Nephron progenitor cell (in vitro differentiated cells): ENCODE measurements at regions not wholly inside any gene's neighbourhood (a gene's known extent, or its start where the extent isn't known, plus 50 kb on each side); places are given as distances from the start of the nearest gene placed in this dataset.

Experiments used
- DNase-seq: peaks from one replicate; pipeline ENCODE4 v3.0.0; 2021
- H3K27ac Mint-ChIP-seq: 2 replicates; pipeline ENCODE4 v1.8.0; 2021; ENCODE audit warnings: mild to moderate bottlenecking, moderate library complexity, mixed read lengths
- H3K27me3 Mint-ChIP-seq: 2 replicates; pipeline ENCODE4 v1.8.0; 2021; ENCODE audit warnings: mild to moderate bottlenecking, low read depth, mixed read lengths; ENCODE audit not compliant: poor library complexity
- H3K36me3 Mint-ChIP-seq: 2 replicates; pipeline ENCODE4 v1.8.0; 2021; ENCODE audit warnings: low read depth, mixed read lengths
- H3K4me1 Mint-ChIP-seq: 2 replicates; pipeline ENCODE4 v1.8.0; 2021; ENCODE audit warnings: mixed read lengths
- H3K4me3 Mint-ChIP-seq: 2 replicates; pipeline ENCODE4 v1.8.0; 2021; ENCODE audit warnings: mild to moderate bottlenecking, moderate library complexity, mixed read lengths
- H3K9me3 Mint-ChIP-seq: 2 replicates; pipeline ENCODE4 v1.8.0; 2021; ENCODE audit warnings: mild to moderate bottlenecking, moderate library complexity, mixed read lengths
- CTCF ChIP-seq: fragments of 200-600 bp; sonication (generic); IDR thresholded peaks from 2 replicates; pipeline ENCODE4 v1.5.0; 2021; ENCODE audit warnings: antibody characterized with exemption

- H3K4me3 Mint-ChIP-seq = no peak overlapping the region
- H3K27me3 Mint-ChIP-seq = peaks cover 20% of the 10 kb centered on the region
- peaks cover 46% of the 10 kb centered on the region for H3K9me3 Mint-ChIP-seq
- no peak overlapping the region for H3K27ac Mint-ChIP-seq
- H3K4me1 Mint-ChIP-seq = no peaks in the 10 kb centered on the region
- no peak for TF ChIP-seq CTCF
- DNase-seq = no peak
- H3K36me3 Mint-ChIP-seq = no peaks in the 10 kb centered on the region
Observed at GRCh38 chr1:29722598-29722997, 486.3 kb downstream of the PTPRU start.

GRCh38 chr1:29719253-29719652, 482.9 kb downstream of the PTPRU start:
- no peak for DNase-seq
- no peak for TF ChIP-seq CTCF

DNA sequence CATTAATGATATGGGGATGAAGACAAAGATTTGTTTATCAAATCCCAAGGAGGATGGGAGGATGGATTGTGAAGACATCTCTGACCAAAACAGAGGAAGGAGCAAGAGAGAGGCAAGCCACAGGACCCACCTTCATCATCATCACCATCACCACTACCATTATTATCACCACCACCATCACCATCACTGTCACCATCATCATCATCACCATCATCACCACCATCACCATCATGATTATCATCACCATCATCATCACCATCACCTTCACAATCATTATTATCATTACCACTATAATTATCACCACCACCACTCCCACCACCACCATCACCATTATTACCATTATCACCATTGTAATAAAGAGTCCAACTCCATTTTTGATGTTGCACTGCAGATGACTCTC, 482.5 kb downstream of the PTPRU start:
- peaks cover 58% of the 10 kb centered on the region for H3K9me3 Mint-ChIP-seq
- H3K27ac Mint-ChIP-seq = no peak overlapping the region
- no peaks in the 10 kb centered on the region for H3K36me3 Mint-ChIP-seq
- no peak for TF ChIP-seq CTCF
- peaks cover 36% of the 10 kb centered on the region for H3K27me3 Mint-ChIP-seq
- DNase-seq = no peak
- no peaks in the 10 kb centered on the region for H3K4me1 Mint-ChIP-seq
- H3K4me3 Mint-ChIP-seq = no peak overlapping the region

More at GRCh38 chr1:29719253-29719652, 482.9 kb downstream of the PTPRU start:
- no peaks in the 10 kb centered on the region for H3K36me3 Mint-ChIP-seq
- H3K4me1 Mint-ChIP-seq = no peaks in the 10 kb centered on the region
- H3K27me3 Mint-ChIP-seq = peaks cover 33% of the 10 kb centered on the region
- H3K9me3 Mint-ChIP-seq = peaks cover 60% of the 10 kb centered on the region
- no peak overlapping the region for H3K4me3 Mint-ChIP-seq
- H3K27ac Mint-ChIP-seq = peak overlapping the region; percentile 10

- Mint-ChIP-seq H3K4me3 (no peak overlapping the region), H3K36me3 (no peaks in the 10 kb centered on the region), H3K27ac (no peak overlapping the region), H3K9me3 (peaks cover 37% of the 10 kb centered on the region), H3K4me1 (peaks cover 12% of the 10 kb centered on the region), H3K27me3 (peaks cover 36% of the 10 kb centered on the region)
- no peak for TF ChIP-seq CTCF
- no peak for DNase-seq
Observed at GRCh38 chr1:29716306-29716705, 480.0 kb downstream of the PTPRU start.

GRCh38 chr1:29713857-29714256, 477.5 kb downstream of the PTPRU start:
- TF ChIP-seq CTCF = peak; percentile 18
- Mint-ChIP-seq H3K27ac (no peak overlapping the region), H3K9me3 (peaks cover 26% of the 10 kb centered on the region), H3K36me3 (no peaks in the 10 kb centered on the region), H3K4me1 (peaks cover 30% of the 10 kb centered on the region), H3K27me3 (peaks cover 26% of the 10 kb centered on the region), H3K4me3 (no peak overlapping the region)
- no peak for DNase-seq

- Mint-ChIP-seq H3K9me3 (peaks cover 20% of the 10 kb centered on the region), H3K4me3 (no peak overlapping the region), H3K36me3 (no peaks in the 10 kb centered on the region), H3K27ac (no peak overlapping the region), H3K27me3 (peaks cover 26% of the 10 kb centered on the region), H3K4me1 (peaks cover 40% of the 10 kb centered on the region)
- no peak for TF ChIP-seq CTCF
- DNase-seq = no peak
Observed at GRCh38 chr1:29712801-29713200, 476.5 kb downstream of the PTPRU start.
